ENCODE measurements at regions not wholly inside any gene's neighbourhood (a gene's known extent, or its start where the extent isn't known, plus 50 kb on each side); places are given as distances from the start of the nearest gene placed in this dataset.

- H3K36me3 ChIP-seq (ENCODE audit: low read depth, low read length): no peaks in the 10 kb centered on the region
- no peaks in the 10 kb centered on the region for H3F3A ChIP-seq (ENCODE audit: low read length, unreplicated experiment)
- ATAC-seq (no peak), DNase-seq (no peak)
- CTCF ChIA-PET: no interaction called here
- no peak overlapping the region for H3K9ac ChIP-seq (ENCODE audit: low read length)
- no peaks in the 10 kb centered on the region for H3K79me2 ChIP-seq (ENCODE audit: low read length)
- no peaks in the 10 kb centered on the region for H4K20me1 ChIP-seq (ENCODE audit: low read length)
- POLR2A ChIA-PET (ENCODE audit: unreplicated experiment): no interaction called here
- H3K9me3 ChIP-seq (ENCODE audit: low read length): no peaks in the 10 kb centered on the region
- BruUV-seq (replicated peaks): no TSS peak
- H3K4me3 ChIP-seq (ENCODE audit: low read length): no peak overlapping the region
- TF ChIP-seq EZH2 (IDR thresholded peaks at IDR 0.05; ENCODE audit: low read length, unreplicated experiment) (no peak), EZH2phosphoT487 (IDR thresholded peaks at IDR 0.05; ENCODE audit: borderline replicate concordance, low read length) (no peak)
- H3K27me3 ChIP-seq (ENCODE audit: low read length): no peaks in the 10 kb centered on the region
- no peak overlapping the region for H3K27ac ChIP-seq (ENCODE audit: low read length)
- intact Hi-C loops (cut with micrococcal nuclease): no loop called here
- no peak overlapping the region for H3K4me2 ChIP-seq (ENCODE audit: low read length)
- H3K4me1 ChIP-seq (ENCODE audit: insufficient read depth, low read length): peaks cover 15% of the 10 kb centered on the region
- no peaks in the 10 kb centered on the region for H3K9me2 ChIP-seq (replicated peaks; ENCODE audit: low read length)
- no peak overlapping the region for H2AFZ ChIP-seq (ENCODE audit: low read length)
Measured at GRCh38 chr20:50351541-50351940, 158.6 kb upstream of the PTPN1 start.

- Histone ChIP-seq H3K36me3 (ENCODE audit: low read depth, low read length) (no peaks in the 10 kb centered on the region), H2AFZ (ENCODE audit: low read length) (no peak overlapping the region), H3K4me1 (ENCODE audit: insufficient read depth, low read length) (peaks cover 11% of the 10 kb centered on the region), H3K27ac (ENCODE audit: low read length) (no peak overlapping the region), H3K9me3 (ENCODE audit: low read length) (no peaks in the 10 kb centered on the region), H3K4me3 (ENCODE audit: low read length) (no peak overlapping the region), H3F3A (ENCODE audit: low read length, unreplicated experiment) (no peaks in the 10 kb centered on the region), H3K27me3 (ENCODE audit: low read length) (no peaks in the 10 kb centered on the region), H3K9ac (ENCODE audit: low read length) (no peak overlapping the region), H4K20me1 (ENCODE audit: low read length) (no peaks in the 10 kb centered on the region), H3K9me2 (replicated peaks; ENCODE audit: low read length) (no peaks in the 10 kb centered on the region), H3K4me2 (ENCODE audit: low read length) (no peak overlapping the region), H3K79me2 (ENCODE audit: low read length) (no peaks in the 10 kb centered on the region)
- no peak for ATAC-seq
- no TSS peak for BruUV-seq (replicated peaks)
- ChIA-PET CTCF (no interaction called here), POLR2A (ENCODE audit: unreplicated experiment) (no interaction called here)
- TF ChIP-seq EZH2 (IDR thresholded peaks at IDR 0.05; ENCODE audit: low read length, unreplicated experiment): no peak
- no peak for DNase-seq
- intact Hi-C loops (cut with micrococcal nuclease): no loop called here
Measured at GRCh38 chr20:50353289-50353961, 156.8 kb upstream of the PTPN1 start.

GRCh38 chr20:50354721-50355589 is 155.2 kb upstream of the PTPN1 start:
- no peak overlapping the region for H2AFZ ChIP-seq (ENCODE audit: low read length)
- no peaks in the 10 kb centered on the region for H3K36me3 ChIP-seq (ENCODE audit: low read depth, low read length)
- no peaks in the 10 kb centered on the region for H4K20me1 ChIP-seq (ENCODE audit: low read length)
- BruUV-seq (replicated peaks): no TSS peak
- intact Hi-C loops (cut with micrococcal nuclease): no loop called here
- no peaks in the 10 kb centered on the region for H3K79me2 ChIP-seq (ENCODE audit: low read length)
- no peak overlapping the region for H3K4me3 ChIP-seq (ENCODE audit: low read length)
- H3K9me2 ChIP-seq (replicated peaks; ENCODE audit: low read length): no peaks in the 10 kb centered on the region
- H3K9ac ChIP-seq (ENCODE audit: low read length): no peak overlapping the region
- H3K27me3 ChIP-seq (ENCODE audit: low read length): no peaks in the 10 kb centered on the region
- H3K4me2 ChIP-seq (ENCODE audit: low read length): no peak overlapping the region
- no peak for TF ChIP-seq EZH2 (IDR thresholded peaks at IDR 0.05; ENCODE audit: low read length, unreplicated experiment)
- TF ChIP-seq CTCF (conservative IDR thresholded peaks at IDR 0.05; ENCODE audit: low read depth, low read length): no peak
- no peak for TF ChIP-seq EZH2phosphoT487 (IDR thresholded peaks at IDR 0.05; ENCODE audit: borderline replicate concordance, low read length)
- POLR2A ChIA-PET (ENCODE audit: unreplicated experiment): interaction anchor here (0.5 kb wide), 1 partner anchor 127 kb away, joined by 4 read pairs; no protein-coding TSS in a partner anchor
- ATAC-seq (no peak), DNase-seq (peak; percentile 78)
- peaks cover 10% of the 10 kb centered on the region for H3K4me1 ChIP-seq (ENCODE audit: insufficient read depth, low read length)
- peak overlapping the region; percentile 25; the same call in 1 of the 2 replicates for H3K27ac ChIP-seq (ENCODE audit: low read length)
- no peaks in the 10 kb centered on the region for H3K9me3 ChIP-seq (ENCODE audit: low read length)
- CTCF ChIA-PET: no interaction called here
- no peaks in the 10 kb centered on the region for H3F3A ChIP-seq (ENCODE audit: low read length, unreplicated experiment)
